Pulmonary artery endothelial cell (primary cell): ENCODE measurements at regions not wholly inside any gene's neighbourhood (a gene's known extent, or its start where the extent isn't known, plus 50 kb on each side); places are given as distances from the start of the nearest gene placed in this dataset.
"Not testable (repeated sequence)": the region's sequence is repeated elsewhere in the genome, so short reads cannot be mapped to it uniquely, and the experiment has no call there.

ENCODE experiments used
- DNase-seq: peaks from one replicate; pipeline ENCODE4 v3.0.0-alpha.2; 2011; ENCODE audit warnings: low read depth, low spot score

DNA sequence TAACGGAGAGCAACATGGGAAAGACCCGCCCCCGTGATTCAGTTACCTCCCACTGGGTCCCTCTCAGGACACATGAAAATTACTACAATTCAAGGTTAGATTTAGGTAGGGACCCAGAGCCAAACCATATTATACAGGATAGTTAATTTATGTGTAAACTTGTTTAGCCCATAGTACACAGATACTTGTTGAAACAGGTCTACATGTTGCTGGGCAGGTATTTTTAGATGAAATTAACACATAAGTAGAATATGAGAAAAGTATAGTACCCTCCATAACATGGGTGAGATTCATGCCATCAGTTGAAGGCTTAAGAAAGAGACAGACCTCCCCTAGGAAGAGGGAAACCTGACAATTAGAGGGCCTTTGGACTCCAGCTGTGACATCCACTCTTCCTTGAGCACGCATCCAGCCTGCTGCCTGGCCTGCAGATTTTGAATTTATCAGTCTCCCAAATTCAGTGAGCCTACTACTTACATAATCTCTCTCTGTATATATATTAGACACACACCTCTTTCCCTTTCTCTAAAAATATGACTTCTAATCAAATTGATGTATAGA is 463.5 kb upstream of the NETO1 start:
- no peak for DNase-seq

DNA sequence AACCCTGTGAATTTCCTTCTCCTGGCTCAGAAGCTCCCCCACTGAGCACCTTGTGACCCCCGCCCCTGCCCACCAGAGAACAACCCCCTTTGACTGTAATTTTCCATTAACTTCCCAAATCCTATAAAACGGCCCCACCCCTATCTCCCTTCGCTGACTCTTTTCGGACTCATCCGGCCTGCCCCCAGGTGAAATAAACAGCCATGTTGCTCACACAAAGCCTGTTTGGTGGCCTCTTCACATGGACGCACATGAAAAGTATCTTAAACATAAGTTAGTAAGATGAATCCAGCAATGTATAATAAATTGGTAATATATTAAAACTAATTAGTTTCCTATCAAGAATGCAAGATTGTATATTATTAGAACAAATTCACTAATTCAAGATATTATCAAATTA is 462.3 kb upstream of the NETO1 start:
- DNase-seq = not testable (repeated sequence)

DNA sequence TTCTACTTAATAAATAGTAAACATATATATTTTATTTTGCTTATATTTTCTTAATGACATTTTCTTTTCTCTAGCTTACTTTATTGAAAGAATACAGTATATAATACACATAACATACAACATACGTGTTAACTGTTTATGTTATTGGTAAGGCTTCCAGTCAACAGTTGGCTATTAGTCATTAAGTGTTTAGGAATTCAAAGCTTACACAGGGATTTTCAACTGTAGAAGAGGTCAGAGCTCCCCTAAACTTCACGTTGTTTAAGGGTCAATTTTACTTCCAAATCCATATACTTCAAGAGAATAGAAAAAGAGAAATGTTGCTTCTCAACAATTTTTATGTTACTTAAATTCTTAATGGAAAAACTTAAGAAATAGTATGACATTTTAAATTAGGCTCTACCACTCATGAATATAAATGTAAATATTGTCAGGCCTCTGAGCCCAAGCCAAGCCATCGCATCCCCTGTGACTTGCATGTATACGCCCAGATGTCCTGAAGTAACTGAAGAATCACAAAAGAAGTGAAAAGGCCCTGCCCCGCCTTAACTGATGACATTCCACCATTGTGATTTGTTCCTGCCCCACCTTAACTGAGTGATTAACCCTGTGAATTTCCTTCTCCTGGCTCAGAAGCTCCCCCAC is 456.5 kb upstream of the NETO1 start:
- DNase-seq = not testable (repeated sequence)

DNA sequence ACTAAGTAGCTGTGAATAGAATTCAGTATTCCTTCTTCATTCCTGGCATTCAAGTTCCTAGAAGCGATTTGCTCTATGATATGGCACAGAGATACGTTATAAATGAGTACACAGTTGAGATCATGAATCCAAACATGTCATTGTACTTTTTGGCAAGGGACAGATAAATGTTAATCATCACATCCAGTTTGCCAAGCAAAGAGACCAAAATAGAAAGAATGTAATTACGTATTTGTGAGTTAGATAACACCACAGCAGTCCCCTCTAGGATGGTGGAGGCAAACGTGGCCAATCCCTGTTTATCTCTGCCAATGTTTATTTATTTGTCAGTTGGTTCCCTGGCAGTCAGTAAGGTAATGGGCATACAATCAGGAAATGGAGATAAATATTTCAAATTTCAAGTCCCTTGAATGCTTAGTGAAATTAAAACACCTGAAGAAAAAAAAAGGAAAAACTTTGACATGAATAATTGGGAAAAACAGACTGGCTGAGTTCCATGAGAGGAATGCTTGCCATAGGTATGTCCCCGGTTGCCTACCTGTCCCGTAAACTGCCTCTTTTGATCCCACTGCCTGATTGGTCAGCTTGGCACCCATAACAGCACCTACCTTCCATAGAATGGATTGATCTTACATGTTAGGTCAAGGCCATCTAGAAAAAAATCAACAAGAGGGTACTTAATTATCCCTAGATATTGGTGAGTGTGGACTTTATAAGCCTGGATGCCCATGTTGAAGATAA is 451.1 kb upstream of the NETO1 start:
- DNase-seq = no peak

DNA sequence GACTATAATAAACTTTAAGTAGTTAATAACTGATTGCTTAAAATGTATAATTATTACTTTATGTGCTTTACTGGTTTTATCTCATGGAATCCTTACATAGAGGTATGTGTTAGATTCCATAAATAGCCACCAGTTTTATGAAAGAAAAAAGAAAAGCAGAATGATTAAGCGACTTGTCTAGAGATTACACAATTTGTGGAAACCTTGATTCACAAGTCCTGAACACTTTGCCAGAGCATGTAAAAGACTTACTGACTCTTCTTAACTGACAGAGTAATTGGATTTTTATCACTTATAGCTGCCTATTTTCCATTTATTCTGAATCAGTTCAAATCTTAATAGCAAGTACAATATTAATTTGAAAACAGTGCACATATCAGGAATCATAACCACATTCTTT is 448.7 kb upstream of the NETO1 start:
- no peak for DNase-seq

DNA sequence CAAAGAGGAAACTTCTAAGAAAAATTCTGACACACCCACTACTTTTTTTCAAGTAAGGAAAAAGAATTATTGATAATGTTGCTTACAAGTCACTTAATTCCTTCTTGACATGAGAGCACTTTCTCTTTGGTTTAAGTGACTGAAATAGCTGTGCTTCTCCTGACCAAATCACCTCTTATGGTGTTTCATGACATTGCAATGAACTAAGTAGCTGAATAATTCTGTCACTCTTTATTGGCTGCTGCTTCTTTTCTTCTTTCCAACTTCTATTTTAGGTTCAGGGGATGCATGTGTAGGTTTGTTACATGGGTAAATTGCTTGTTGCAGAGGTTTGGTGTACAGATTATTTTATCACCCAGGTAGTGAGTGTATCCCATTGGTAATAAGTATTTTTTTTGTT is 447.6 kb upstream of the NETO1 start:
- DNase-seq = no peak

DNA sequence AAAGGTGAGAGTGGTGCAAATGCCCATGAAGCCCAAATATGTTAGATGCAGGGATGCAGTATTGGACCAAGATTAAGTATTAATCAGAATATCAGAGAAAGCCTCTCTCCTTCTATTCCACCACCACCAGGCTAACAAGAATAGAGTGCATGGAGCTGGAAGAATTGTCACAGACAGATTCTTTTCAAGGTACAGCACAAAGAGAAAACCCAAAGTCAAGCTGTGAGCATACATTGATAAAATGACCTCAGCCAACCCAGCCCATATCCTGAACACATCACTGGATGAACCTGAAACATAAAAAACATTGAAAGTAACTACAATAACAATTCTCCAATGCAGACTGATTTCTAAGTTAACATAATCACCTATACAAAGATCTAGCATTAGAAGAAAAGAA is 445.7 kb upstream of the NETO1 start:
- no peak for DNase-seq

DNA sequence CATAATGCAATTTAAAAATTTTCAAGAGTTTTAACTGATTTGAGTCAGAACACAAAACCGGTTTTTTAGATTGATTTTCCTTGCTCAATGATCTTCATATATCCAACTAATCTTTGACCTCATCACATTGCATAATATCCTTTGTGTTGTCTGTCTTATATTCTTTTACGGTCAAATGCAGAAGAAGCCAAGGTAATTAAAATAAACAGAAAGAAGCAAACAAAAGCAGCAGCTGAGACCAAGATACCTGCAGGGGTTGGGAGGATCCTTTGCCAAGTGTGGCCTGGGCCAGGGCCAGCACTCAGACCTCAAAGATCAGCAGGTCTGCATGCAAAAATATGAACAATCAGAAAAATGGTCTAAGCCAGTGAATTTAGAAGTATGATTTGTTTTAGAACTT is 428.9 kb upstream of the NETO1 start:
- no peak for DNase-seq

DNA sequence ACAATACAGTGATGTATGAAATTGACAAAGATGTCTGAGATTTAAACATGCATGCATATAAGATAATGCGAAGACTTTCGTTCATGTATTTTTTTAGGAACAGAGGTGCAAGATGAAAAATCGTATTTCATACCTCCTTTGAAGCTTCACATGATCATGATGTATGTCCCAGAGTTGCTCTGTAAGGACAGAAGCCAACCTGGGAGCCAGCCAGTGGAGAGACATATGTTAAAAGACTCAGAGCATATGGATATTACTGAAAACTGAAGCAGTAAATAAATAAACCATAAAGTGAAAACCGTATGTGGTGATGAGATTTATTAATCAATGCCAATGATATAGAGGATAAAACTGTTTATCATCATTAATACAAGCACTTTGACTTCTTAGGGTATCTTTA is 424.4 kb upstream of the NETO1 start:
- DNase-seq = no peak

DNA sequence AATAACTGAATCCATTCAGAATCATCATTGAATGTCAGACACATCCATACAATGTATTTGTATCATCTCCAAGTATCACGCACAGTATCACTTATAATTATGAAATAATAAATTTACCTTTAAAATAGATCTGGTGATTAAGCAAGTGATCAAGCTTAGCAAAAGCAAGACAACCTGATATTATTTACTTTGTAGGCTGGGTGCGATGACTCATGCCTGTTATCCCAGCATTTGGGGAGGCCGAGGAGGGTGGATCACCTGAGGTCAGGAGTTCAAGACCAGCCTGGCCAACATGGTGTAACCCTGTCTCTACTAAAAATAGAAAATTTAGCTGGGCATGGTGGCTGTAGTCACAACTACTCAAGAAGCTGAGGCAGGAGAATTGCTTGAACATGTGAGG is 421.0 kb upstream of the NETO1 start:
- no peak for DNase-seq

DNA sequence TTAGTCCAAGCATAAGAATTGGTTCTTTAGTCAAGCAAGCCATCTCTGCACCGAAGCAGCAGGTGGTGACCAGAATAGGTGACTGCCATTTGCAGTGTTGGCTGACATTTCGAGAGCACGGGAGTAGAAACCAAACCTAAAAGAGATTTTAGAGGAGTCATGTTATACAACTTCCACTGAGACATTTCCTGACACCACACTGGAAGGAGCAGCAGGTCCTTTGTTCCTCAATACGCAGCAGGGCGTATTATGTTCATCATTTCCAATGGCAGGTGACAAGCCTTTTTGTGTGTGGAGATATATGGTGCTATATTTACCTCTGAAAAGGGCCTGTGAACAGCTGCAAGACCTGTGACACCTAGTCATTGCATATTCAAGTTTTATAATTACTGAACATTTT is 418.8 kb upstream of the NETO1 start:
- no peak for DNase-seq

DNA sequence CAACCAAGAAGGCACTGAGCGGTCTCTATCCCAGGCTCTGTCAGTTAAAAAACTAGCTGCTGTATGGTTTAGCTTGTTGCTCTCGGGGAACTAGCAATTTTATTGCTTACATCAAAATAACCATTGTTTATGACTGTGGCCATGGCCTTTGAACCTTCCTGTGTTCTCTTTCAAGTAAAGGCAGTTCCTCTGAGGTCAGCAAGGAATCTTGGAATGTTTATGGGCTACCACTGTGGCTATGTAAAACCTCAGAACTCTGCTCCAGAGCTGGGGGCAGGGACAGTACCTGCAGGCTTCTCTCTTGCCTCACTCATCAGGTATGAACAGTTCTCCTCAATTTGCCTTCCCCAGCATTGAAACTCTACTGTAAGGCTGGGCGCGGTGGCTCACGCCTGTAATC is 416.0 kb upstream of the NETO1 start:
- DNase-seq = no peak

DNA sequence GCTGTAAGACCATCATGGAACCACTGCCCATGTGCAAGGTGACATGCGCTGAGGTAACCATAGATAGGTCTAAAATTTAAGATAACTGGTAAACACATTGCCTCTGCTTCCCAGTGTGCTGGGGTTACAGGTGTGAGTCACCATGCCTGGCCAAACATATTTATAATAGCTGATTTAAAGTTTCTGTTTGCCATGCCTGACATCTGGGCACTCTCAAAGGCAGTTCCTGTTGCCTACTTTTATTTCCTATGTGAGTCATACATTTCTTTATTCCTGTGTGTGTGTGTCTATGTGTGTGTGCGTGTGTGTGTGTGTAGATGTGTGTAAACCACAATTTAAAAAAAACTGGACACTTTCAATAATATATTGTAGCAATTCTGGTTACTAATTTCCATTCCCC is 415.2 kb upstream of the NETO1 start:
- no peak for DNase-seq

DNA sequence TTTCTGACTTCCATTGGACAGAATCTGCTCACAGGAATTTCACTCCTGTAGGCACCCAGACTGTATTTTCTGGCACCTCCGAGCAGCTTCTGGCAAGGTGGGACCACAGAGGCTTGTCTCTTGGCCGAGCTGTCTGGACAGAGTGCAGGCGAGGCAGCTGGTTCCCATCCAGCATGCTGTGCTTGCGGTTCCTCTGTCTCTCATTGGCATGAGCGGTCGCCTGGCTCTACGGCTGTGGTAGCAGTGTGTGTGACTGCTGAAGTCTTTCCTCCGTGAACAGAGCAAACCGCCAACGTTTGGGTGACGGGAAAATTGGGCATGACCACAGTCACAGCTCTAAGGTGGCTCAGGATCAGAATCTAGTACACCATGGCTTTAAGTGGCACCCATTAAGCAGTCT is 411.7 kb upstream of the NETO1 start:
- DNase-seq = no peak

DNA sequence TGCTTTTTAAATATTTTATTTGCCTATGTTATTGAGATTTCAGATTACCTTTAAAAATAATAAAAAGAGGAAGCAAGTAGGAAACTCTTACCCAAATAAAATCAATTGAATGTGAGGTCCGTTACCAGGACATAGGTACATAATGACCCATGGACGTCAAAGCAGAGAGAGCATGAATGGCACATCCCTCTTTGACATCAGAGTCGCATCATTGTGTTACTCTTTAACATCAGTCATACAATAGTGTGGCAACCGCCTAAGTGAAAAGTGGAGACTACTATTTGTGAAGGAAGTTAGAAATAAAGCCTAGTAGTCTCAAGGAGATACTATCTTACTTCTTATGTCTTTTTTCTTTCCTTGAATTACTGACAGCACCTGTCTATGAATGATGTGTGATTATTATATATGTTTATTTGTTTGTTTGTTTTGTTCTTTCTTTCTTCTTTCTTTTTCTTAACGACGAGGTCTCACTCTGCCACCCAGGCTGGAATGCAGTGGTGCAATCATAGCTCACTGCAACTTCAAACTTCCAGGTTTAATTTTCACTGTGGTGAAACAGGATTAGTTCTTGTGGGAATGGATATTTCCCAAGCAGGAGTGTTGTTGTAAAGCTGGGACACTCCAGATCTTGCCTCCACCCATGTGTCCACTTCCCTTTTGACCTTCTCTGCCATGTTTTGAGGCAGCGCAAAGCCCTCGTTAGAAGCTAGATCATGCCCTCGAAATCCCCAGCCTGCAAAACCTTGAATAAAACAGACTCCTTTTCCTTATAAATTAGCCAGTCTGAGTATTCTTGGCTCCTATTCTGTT is 407.2 kb upstream of the NETO1 start:
- no peak for DNase-seq

DNA sequence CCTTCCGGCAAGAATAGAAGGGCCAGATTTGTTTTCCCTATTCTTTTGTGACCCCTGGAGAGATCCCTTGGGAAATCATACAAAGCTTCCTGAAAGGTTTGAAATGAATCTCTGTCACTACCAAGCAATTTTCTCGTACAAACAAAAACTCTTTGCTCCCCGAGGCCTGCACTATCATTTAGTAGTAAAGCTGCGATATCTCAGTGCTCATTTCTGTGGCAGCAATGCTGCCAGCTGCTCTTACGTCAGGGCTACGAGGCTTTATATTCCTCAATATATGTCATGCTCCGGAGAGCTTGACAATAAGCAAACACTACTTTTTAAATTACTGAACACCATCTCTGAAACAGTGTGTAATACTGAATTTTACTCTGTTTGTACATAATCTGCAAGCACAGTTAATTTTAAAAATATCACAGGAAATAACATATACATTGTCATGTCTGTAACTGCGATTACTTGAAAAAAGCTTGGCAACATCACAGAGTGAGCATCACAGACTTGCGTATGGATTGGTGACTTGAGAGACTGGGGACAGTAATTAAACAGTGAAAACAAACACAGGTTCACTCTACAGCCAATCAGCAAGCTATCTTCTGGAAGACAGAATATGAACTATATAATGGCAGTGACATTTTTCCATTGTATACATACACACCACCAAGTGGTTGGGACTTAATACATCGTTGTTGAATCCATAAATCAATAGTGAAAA is 403.3 kb upstream of the NETO1 start:
- no peak for DNase-seq

DNA sequence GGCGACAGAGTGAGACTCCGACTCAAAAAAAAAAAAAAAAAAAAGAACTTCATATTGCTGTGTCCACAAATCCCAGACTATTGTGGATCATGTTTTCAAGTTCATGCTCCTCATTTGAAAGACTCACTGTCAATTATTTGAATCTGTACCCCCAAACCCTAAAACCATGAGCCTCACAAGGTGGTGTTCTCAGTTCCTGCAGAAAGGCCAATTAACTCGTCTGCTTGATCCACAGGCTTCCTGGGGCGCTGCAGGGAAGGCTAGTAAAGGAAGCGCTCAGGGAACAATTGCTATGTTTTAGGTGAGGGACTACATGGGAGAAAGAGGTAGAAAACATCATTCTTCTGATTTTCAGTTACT is 396.8 kb upstream of the NETO1 start:
- no peak for DNase-seq

DNA sequence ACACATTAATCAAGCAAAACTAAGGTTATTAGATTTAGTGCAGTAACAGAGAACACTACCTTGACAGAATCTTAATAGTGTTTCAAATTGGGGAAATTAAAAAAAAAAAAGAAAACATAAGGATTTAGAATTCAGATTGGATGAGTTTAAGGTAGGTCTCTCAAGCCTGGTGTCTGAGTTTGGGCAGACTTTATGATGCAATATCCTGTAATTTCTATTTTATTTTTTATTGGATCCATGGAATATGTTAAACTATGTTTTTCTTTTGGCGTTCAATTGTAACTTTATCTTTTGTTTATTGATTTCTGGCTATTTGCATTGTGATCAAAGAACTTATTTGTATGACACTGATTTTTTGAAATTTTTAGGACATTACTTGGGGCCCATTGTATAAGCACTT is 394.1 kb upstream of the NETO1 start:
- no peak for DNase-seq

DNA sequence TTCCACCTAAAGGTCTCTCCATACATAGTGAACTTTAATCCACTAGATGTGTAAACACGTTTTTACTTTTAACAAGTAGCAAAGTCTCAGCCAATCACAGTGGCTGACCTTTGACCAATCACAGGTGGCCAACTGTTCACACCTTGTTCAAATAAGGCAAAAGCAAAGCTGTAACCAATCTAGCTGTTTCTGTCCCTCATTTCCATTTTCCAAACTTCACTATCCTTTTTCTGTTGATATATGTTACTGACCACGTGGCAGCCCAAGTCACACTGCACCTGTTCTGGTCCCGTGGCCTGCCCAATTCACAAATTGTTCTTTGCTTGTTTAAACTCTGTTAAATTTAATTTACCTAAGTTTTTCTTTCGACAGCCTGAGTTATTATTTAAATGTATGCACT is 393.5 kb upstream of the NETO1 start:
- DNase-seq = no peak

DNA sequence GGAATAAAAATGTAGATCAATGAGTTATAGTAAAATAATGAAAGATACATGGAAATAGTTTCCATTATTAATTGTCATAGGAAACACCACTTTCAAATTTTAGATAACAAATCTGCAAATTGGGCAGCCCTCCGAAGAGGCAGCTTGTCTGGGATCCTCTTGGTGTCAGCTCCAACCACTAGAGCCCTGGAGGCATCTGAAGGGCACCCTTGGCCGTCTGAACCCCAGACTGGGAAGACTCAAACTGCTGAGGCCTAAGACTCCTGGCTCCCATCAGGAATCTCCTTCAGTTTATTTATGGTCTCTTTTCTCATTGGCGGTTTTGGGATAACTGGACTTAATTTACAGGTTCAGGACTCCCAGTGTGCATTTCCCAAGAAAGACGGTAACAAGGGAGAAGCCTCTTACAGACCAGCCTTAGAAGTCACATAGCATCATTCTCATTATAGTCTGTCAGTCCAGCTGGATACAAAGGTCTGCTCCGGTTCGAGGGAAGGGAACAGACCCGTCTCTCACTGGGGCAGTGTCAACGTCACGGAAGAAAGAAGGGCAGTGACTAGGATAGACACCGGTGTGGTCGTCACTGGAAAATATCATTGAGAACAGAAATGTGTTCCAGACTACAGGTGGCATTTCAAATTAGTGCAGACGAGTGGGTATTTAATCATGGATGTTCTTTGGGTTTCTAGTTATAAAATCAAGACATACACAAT is 390.7 kb upstream of the NETO1 start:
- no peak for DNase-seq

DNA sequence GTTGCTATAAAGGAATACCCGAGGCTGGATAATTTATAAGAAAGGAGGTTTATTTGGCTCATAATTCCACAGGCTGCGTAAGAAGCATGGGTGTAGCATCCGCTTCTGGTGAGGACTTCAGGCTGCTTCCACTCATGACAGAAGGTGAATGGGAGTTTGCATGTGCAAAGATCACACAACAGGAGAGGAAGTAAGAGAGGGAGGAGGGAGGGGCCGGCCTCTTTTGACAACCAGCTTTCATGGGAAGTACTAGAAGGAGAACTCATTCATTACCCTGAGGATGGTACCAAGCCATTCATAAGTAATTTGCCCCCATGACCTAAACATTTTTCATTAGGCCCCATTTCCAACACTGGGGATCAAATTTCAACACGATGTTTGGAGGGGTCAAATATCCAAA is 386.8 kb upstream of the NETO1 start:
- DNase-seq = no peak
